Transverse colon (tissue), 4 donors: ENCODE measurements at regions not wholly inside any gene's neighbourhood (a gene's known extent, or its start where the extent isn't known, plus 50 kb on each side); places are given as distances from the start of the nearest gene placed in this dataset.

Experiments
- DNase-seq: peaks from one replicate; pipeline ENCODE4 v3.0.0-alpha.2; 2019
- H3K27ac ChIP-seq, 4 donors: fragments of 200-600 bp; sonication (generic); 2 replicates each; pipeline ENCODE4 v1.5.1; 2016 to 2018; ENCODE audit warnings: inconsistent platforms in 4 of 4
- H3K27me3 ChIP-seq: fragments of 200-600 bp; sonication (generic); 2 replicates; pipeline ENCODE4 v1.5.1; 2017; ENCODE audit warnings: inconsistent platforms
- H3K36me3 ChIP-seq, 4 donors: fragments of 200-600 bp; sonication (generic); 2 replicates each; pipeline ENCODE4 v1.5.1; 2017 to 2019; ENCODE audit warnings: inconsistent platforms in 4 of 4
- H3K4me1 ChIP-seq, 4 donors: fragments of 200-600 bp; sonication (generic); 2 replicates each; pipeline ENCODE4 v1.5.1; 2017 to 2020; ENCODE audit warnings: inconsistent platforms in 4 of 4
- H3K4me3 ChIP-seq, 4 donors: fragments of 200-600 bp; sonication (generic); 1 replicate in 1 of 4; 2 replicates in 3 of 4; pipeline versions ENCODE4 v1.5.1 to v1.6.1; 2017 to 2019; ENCODE audit warnings: inconsistent platforms in 4 of 4
- H3K9me3 ChIP-seq, 2 donors: fragments of 200-600 bp; sonication (generic); 2 replicates each; pipeline ENCODE4 v1.5.1; 2017 to 2019; ENCODE audit warnings: inconsistent platforms in 2 of 2
- CTCF ChIP-seq, 5 experiments: fragments of 200-600 bp in 3 of 5; fragments of 450-650 bp in 2 of 5; sonication (generic) in 3 of 5; IDR thresholded peaks; 1 replicate in 2 of 5; 2 replicates in 3 of 5; pipeline ENCODE4 v1.5.1; 2016 to 2017; ENCODE audit warnings: antibody characterized with exemption in 5 of 5, inconsistent platforms in 3 of 5, mild to moderate bottlenecking in 2 of 5, moderate library complexity in 1 of 5
- EP300 ChIP-seq: sonication (generic); formaldehyde crosslinking; IDR thresholded peaks from one replicate; pipeline ENCODE4 v1.6.1; 2017; ENCODE audit warnings: antibody characterized with exemption, low read depth
- POLR2A ChIP-seq: fragments of 450-650 bp; IDR thresholded peaks from one replicate; pipeline ENCODE4 v1.6.1; 2016; ENCODE audit warnings: antibody characterized with exemption, mild to moderate bottlenecking, moderate library complexity
- POLR2AphosphoS5 ChIP-seq, 3 donors: sonication (generic); formaldehyde crosslinking; IDR thresholded peaks; one replicate each; pipeline ENCODE4 v1.6.1; 2016; ENCODE audit warnings: antibody characterized with exemption in 3 of 3
- WGBS, 2 donors: methylation state at CpG; one replicate each; pipeline ENCODE4 v1.1.5; 2018; ENCODE audit warnings: low coverage in 1 of 2; 5-methylcytosine and 5-hydroxymethylcytosine counted together
- in situ Hi-C, 4 donors: fragments of 200-750 bp; cut with MboI; loops; one replicate each; pipeline versions ENCODE4 v1.15.0 to v1.15.1; 2017; ENCODE audit warnings: low sequenced_read_pairs in 3 of 4, low pct_ligation_motif_present in 1 of 4, low pct_unique_long_range_greater_than_20kb in 1 of 4
- intact Hi-C: fragments of 100-400 bp; cut with DNase I; formaldehyde crosslinking; loops from one replicate; pipeline ENCODE4 v1.15.1; 2023; ENCODE audit warnings: low total_unique reads

- no peak for DNase-seq
- intact Hi-C loops, result no loop called here
- no peak for TF ChIP-seq POLR2A
- no peak for TF ChIP-seq EP300
- no peak for TF ChIP-seq CTCF (IDR thresholded peaks at IDR 0.05)
- TF ChIP-seq POLR2AphosphoS5 (IDR thresholded peaks at IDR 0.05), result no peak
- Histone ChIP-seq H3K27me3 (no peaks in the 10 kb centered on the region), H3K36me3 (no peaks in the 10 kb centered on the region), H3K4me1 (peaks cover 0 to 8% (median 0%) of the 10 kb centered on the region in 4 donors), H3K27ac (no peak overlapping the region), H3K9me3 (no peaks in the 10 kb centered on the region), H3K4me3 (no peak overlapping the region)
- 50 to 67% methylated on average over 1 to 3 of the region's 3 CpGs for WGBS, 2 donors
- in situ Hi-C loops, result no loop called here
Measured at GRCh38 chr10:93189944-93190343, 116.3 kb downstream of the CYP26A1 start.

DNA sequence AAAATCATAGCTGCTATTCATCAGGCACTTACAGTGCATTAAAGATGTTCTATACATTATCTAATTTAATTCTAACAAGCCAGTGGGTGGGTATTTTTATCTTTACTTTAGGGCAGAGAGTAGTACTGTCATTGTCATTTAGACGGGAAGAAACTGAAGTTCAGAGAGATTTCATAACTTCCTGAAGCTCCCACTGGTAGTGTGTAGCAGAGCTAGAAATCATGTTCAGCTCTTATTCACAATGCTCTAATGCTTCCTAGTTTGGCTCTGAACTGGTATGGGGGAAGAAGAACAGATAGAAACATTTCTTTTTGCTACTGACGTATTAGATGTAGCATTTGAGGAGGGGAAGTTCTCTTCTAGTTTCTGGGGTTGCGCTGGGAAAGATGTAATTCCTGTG is 116.7 kb downstream of the CYP26A1 start:
- no peak for DNase-seq

GRCh38 chr10:93193906-93194305 is 120.2 kb downstream of the CYP26A1 start:
- in situ Hi-C loops, result no loop called here
- DNase-seq, result no peak

More for the DNA sequence above, 116.7 kb downstream of the CYP26A1 start:
- Histone ChIP-seq H3K9me3 (no peaks in the 10 kb centered on the region), H3K4me3 (no peak overlapping the region), H3K27me3 (no peaks in the 10 kb centered on the region), H3K4me1 (peaks cover 0 to 8% (median 0%) of the 10 kb centered on the region in 4 donors), H3K36me3 (no peaks in the 10 kb centered on the region), H3K27ac (no peak overlapping the region)
- intact Hi-C loops, result no loop called here
- TF ChIP-seq EP300, result no peak
- no peak for TF ChIP-seq CTCF (IDR thresholded peaks at IDR 0.05)
- no peak for TF ChIP-seq POLR2A
- no peak for TF ChIP-seq POLR2AphosphoS5 (IDR thresholded peaks at IDR 0.05)
- in situ Hi-C loops, result no loop called here
- 32 to 56% methylated on average over 2 to 3 of the region's 3 CpGs for WGBS, 2 donors

GRCh38 chr10:93198401-93199131 is 124.9 kb downstream of the CYP26A1 start:
- intact Hi-C loops, result no loop called here
- Histone ChIP-seq H3K27ac (peak overlapping the region in 2 of 4 donors; percentile 14 to 67), H3K36me3 (no peaks in the 10 kb centered on the region), H3K9me3 (no peaks in the 10 kb centered on the region), H3K4me1 (peaks cover 0 to 16% (median 4%) of the 10 kb centered on the region in 4 donors), H3K4me3 (peak overlapping the region in 3 of 4 donors; percentile 10 to 37 (median 19)), H3K27me3 (no peaks in the 10 kb centered on the region)
- no peak for DNase-seq
- 25 to 49% methylated on average over 7 to 9 of the region's 9 CpGs for WGBS, 2 donors
- TF ChIP-seq POLR2A (no peak), EP300 (no peak), POLR2AphosphoS5 (IDR thresholded peaks at IDR 0.05) (no peak), CTCF (IDR thresholded peaks at IDR 0.05) (no peak)
- in situ Hi-C loops, result no loop called here

More at GRCh38 chr10:93193906-93194305, 120.2 kb downstream of the CYP26A1 start:
- Histone ChIP-seq H3K27ac (no peak overlapping the region), H3K9me3 (no peaks in the 10 kb centered on the region), H3K4me1 (peaks cover 0 to 15% (median 4%) of the 10 kb centered on the region in 4 donors), H3K27me3 (no peaks in the 10 kb centered on the region), H3K4me3 (no peak overlapping the region), H3K36me3 (no peaks in the 10 kb centered on the region)
- no peak for TF ChIP-seq EP300
- TF ChIP-seq POLR2AphosphoS5 (IDR thresholded peaks at IDR 0.05), result no peak
- TF ChIP-seq POLR2A, result no peak
- no peak for TF ChIP-seq CTCF (IDR thresholded peaks at IDR 0.05)
- intact Hi-C loops, result no loop called here
- 70 to 86% methylated on average over 6 of the region's 6 CpGs for WGBS, 2 donors
